ENCODE measurements at regions not wholly inside any gene's neighbourhood (a gene's known extent, or its start where the extent isn't known, plus 50 kb on each side); places are given as distances from the start of the nearest gene placed in this dataset.

- Histone ChIP-seq H3K27ac (no peak overlapping the region), H3K36me3 (no peaks in the 10 kb centered on the region), H3K9me3 (no peaks in the 10 kb centered on the region), H3K27me3 (no peaks in the 10 kb centered on the region), H3K4me3 (no peak overlapping the region), H3K4me1 (no peaks in the 10 kb centered on the region)
- no peak for DNase-seq
- 78 to 85% methylated on average over 5 to 9 of the region's 9 CpGs for WGBS, 2 donors (ENCODE audit: low coverage in 1 of 2)
- intact Hi-C loops (cut with DNase I; ENCODE audit: low total_unique reads): no loop called here
- TF ChIP-seq CTCF (IDR thresholded peaks at IDR 0.05): no peak
- no peak for TF ChIP-seq POLR2AphosphoS5 (IDR thresholded peaks at IDR 0.05)
- TF ChIP-seq EP300 (IDR thresholded peaks at IDR 0.05; ENCODE audit: low read depth): no peak
- no peak for TF ChIP-seq POLR2A (IDR thresholded peaks at IDR 0.05)
- in situ Hi-C loops (cut with MboI; ENCODE audit: low pct_ligation_motif_present in 1 of 4, low pct_unique_long_range_greater_than_20kb in 1 of 4, low sequenced_read_pairs in 3 of 4): no loop called here
These were observed 272.0 kb upstream of the RORA start for GRCh38 chr15:61500951-61501620.

DNA sequence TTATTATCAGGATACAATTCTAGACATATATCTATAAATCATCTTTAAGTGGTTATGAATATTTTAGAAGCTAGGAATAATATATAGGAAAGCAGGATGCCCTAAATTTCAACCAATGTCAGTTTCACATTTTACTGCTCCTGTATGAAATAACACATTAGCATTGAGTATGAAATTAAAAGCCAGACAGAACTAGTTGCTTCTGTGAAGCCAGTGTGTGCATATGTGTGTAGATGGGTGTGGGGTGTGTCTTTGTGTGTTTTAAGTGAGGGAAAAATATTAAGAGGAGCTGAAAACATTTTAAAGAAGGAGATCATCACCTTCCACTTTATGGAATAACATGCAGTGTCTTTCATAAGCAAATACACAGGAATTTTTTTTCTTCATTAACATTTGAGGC is 271.4 kb upstream of the RORA start:
- in situ Hi-C loops (cut with MboI; ENCODE audit: low pct_ligation_motif_present in 1 of 4, low pct_unique_long_range_greater_than_20kb in 1 of 4, low sequenced_read_pairs in 3 of 4): no loop called here

DNA sequence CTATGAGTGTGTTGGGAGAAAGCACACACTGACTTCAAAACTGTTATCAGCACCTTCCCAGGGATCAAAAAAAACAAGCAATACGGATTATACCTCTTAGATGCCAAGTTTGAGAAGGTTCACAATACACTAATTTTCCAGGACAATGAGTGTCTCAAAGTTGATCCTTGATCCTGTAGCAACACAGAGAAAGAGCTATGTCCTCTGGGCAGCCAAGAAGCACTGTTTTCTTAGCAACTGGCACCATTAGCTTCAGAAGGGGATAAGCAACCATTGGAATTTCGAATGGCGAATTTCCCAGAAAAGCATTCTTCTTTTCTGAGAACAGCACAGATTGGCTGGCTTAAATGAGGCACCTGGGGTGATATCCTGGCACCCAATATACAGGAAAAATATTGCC is 270.3 kb upstream of the RORA start:
- H3K9me3 ChIP-seq: no peaks in the 10 kb centered on the region
- H3K27ac ChIP-seq: no peak overlapping the region
- H3K4me1 ChIP-seq: no peaks in the 10 kb centered on the region
- H3K27me3 ChIP-seq: no peaks in the 10 kb centered on the region
- TF ChIP-seq POLR2AphosphoS5 (IDR thresholded peaks at IDR 0.05) (no peak), CTCF (IDR thresholded peaks at IDR 0.05) (no peak), EP300 (IDR thresholded peaks at IDR 0.05; ENCODE audit: low read depth) (no peak), POLR2A (IDR thresholded peaks at IDR 0.05) (no peak)
- in situ Hi-C loops (cut with MboI; ENCODE audit: low pct_ligation_motif_present in 1 of 4, low pct_unique_long_range_greater_than_20kb in 1 of 4, low sequenced_read_pairs in 3 of 4): no loop called here
- DNase-seq: no peak
- H3K36me3 ChIP-seq: no peaks in the 10 kb centered on the region
- 75 to 79% methylated on average over 2 to 3 of the region's 3 CpGs for WGBS, 2 donors (ENCODE audit: low coverage in 1 of 2)
- intact Hi-C loops (cut with DNase I; ENCODE audit: low total_unique reads): no loop called here
- no peak overlapping the region for H3K4me3 ChIP-seq

More for the DNA sequence above, 271.4 kb upstream of the RORA start:
- Histone ChIP-seq H3K9me3 (no peaks in the 10 kb centered on the region), H3K36me3 (no peaks in the 10 kb centered on the region), H3K4me1 (no peaks in the 10 kb centered on the region), H3K27ac (no peak overlapping the region), H3K27me3 (no peaks in the 10 kb centered on the region), H3K4me3 (no peak overlapping the region)
- intact Hi-C loops (cut with DNase I; ENCODE audit: low total_unique reads): no loop called here
- no peak for TF ChIP-seq POLR2A (IDR thresholded peaks at IDR 0.05)
- no peak for TF ChIP-seq CTCF (IDR thresholded peaks at IDR 0.05)
- TF ChIP-seq POLR2AphosphoS5 (IDR thresholded peaks at IDR 0.05): no peak
- TF ChIP-seq EP300 (IDR thresholded peaks at IDR 0.05; ENCODE audit: low read depth): no peak
- no peak for DNase-seq

- Histone ChIP-seq H3K27ac (no peak overlapping the region), H3K4me1 (no peaks in the 10 kb centered on the region), H3K9me3 (no peaks in the 10 kb centered on the region), H3K36me3 (no peaks in the 10 kb centered on the region), H3K4me3 (no peak overlapping the region), H3K27me3 (no peaks in the 10 kb centered on the region)
- in situ Hi-C loops (cut with MboI; ENCODE audit: low pct_ligation_motif_present in 1 of 4, low pct_unique_long_range_greater_than_20kb in 1 of 4, low sequenced_read_pairs in 3 of 4) (no loop called here), intact Hi-C loops (cut with DNase I; ENCODE audit: low total_unique reads) (no loop called here)
- WGBS, 2 donors (ENCODE audit: low coverage in 1 of 2): 67 to 88% methylated on average over 1 of the region's 1 CpG
- DNase-seq: no peak
- TF ChIP-seq POLR2AphosphoS5 (IDR thresholded peaks at IDR 0.05) (no peak), EP300 (IDR thresholded peaks at IDR 0.05; ENCODE audit: low read depth) (no peak), CTCF (IDR thresholded peaks at IDR 0.05) (no peak), POLR2A (IDR thresholded peaks at IDR 0.05) (no peak)
These were observed 260.5 kb upstream of the RORA start for GRCh38 chr15:61489571-61489970.
